ENCODE measurements at regions not wholly inside any gene's neighbourhood (a gene's known extent, or its start where the extent isn't known, plus 50 kb on each side); places are given as distances from the start of the nearest gene placed in this dataset.
"Not testable (repeated sequence)": the region's sequence is repeated elsewhere in the genome, so short reads cannot be mapped to it uniquely, and the experiment has no call there.

GRCh38 chr7:109476409-109476808 is 906.7 kb downstream of the DNAJB9 start:
- ATAC-seq (no peak), DNase-seq (no peak)
- H3K9me3 ChIP-seq, result no peaks in the 10 kb centered on the region
- H3K4me3 ChIP-seq, result no peak overlapping the region
- intact Hi-C loops (cut with DNase I), result no loop called here
- TF ChIP-seq, protein P1, sequence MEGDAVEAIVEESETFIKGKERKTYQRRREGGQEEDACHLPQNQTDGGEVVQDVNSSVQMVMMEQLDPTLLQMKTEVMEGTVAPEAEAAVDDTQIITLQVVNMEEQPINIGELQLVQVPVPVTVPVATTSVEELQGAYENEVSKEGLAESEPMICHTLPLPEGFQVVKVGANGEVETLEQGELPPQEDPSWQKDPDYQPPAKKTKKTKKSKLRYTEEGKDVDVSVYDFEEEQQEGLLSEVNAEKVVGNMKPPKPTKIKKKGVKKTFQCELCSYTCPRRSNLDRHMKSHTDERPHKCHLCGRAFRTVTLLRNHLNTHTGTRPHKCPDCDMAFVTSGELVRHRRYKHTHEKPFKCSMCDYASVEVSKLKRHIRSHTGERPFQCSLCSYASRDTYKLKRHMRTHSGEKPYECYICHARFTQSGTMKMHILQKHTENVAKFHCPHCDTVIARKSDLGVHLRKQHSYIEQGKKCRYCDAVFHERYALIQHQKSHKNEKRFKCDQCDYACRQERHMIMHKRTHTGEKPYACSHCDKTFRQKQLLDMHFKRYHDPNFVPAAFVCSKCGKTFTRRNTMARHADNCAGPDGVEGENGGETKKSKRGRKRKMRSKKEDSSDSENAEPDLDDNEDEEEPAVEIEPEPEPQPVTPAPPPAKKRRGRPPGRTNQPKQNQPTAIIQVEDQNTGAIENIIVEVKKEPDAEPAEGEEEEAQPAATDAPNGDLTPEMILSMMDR (IDR thresholded peaks at IDR 0.05), result no peak
- TF ChIP-seq POLR2A (IDR thresholded peaks at IDR 0.05), result no peak
- no peak overlapping the region for H3K27ac ChIP-seq
- no peaks in the 10 kb centered on the region for H3K36me3 ChIP-seq
- 58% methylated on average over 3 of the region's 3 CpGs for WGBS (ENCODE audit: insufficient coverage, low coverage, low lambda C conversion rate, missing lambda C conversion rate)
- H3K27me3 ChIP-seq, result no peaks in the 10 kb centered on the region
- no peaks in the 10 kb centered on the region for H3K4me1 ChIP-seq

- intact Hi-C loops (cut with DNase I), result no loop called here
- WGBS (ENCODE audit: insufficient coverage, low coverage, low lambda C conversion rate, missing lambda C conversion rate), result 29% methylated on average over 2 of the region's 2 CpGs
- no peak overlapping the region for H3K4me3 ChIP-seq
- no peak overlapping the region for H3K27ac ChIP-seq
- no peaks in the 10 kb centered on the region for H3K4me1 ChIP-seq
- no peak for ATAC-seq
- H3K27me3 ChIP-seq, result no peaks in the 10 kb centered on the region
- H3K9me3 ChIP-seq, result no peaks in the 10 kb centered on the region
- H3K36me3 ChIP-seq, result no peaks in the 10 kb centered on the region
- DNase-seq, result no peak
- TF ChIP-seq, protein P1 (IDR thresholded peaks at IDR 0.05), result no peak
- no peak for TF ChIP-seq POLR2A (IDR thresholded peaks at IDR 0.05)
Observed at GRCh38 chr7:109479388-109479787, 909.7 kb downstream of the DNAJB9 start.

DNA sequence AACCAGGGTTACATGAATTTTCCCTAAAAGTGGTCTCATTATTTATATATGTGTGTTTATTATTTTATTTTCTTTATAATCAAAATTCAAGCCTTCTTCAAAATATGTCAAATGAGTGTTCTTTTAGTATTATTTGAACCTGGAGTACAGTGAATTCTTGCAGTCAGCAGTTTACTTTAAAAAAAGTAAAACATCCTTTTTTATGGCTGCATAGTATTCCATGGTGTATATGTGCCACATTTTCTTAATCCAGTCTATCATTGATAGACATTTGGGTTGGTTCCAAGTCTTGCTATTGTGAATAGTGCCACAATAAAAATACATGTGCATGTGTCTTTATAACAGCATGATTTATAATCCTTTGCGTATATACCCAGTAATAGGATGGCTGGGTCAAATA is 920.9 kb downstream of the DNAJB9 start:
- WGBS (ENCODE audit: insufficient coverage, low coverage, low lambda C conversion rate, missing lambda C conversion rate), result 91% methylated on average over 1 of the region's 1 CpG
- H3K4me1 ChIP-seq; H3K4me3 ChIP-seq; H3K27ac ChIP-seq; H3K36me3 ChIP-seq; intact Hi-C loops (cut with DNase I); H3K9me3 ChIP-seq; DNase-seq; ATAC-seq; H3K27me3 ChIP-seq: not testable (repeated sequence)

DNA sequence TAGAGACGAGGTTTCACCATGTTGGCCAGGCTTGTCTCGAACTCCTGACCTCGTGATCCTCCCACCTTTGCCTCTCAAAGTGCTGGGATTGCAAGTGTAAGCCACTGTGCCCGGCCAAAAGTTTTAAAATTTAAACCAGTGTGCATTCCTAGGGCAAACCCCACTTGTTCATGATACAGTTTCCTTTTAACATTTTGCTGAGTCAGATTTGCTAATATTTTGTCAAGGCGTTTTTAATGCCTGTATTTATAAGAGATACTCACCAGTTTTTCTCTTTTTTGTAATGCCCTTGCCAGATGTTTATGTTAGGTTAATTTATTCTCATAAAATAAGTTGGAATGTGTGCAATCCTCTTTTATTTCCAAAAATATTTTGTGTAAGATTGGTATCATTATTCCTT is 927.4 kb downstream of the DNAJB9 start:
- ATAC-seq (no peak), DNase-seq (no peak)
- WGBS (ENCODE audit: insufficient coverage, low coverage, low lambda C conversion rate, missing lambda C conversion rate), result 39% methylated on average over 4 of the region's 5 CpGs
- Histone ChIP-seq H3K4me3 (no peak overlapping the region), H3K27me3 (no peaks in the 10 kb centered on the region), H3K27ac (no peak overlapping the region), H3K9me3 (no peaks in the 10 kb centered on the region), H3K36me3 (no peaks in the 10 kb centered on the region), H3K4me1 (no peaks in the 10 kb centered on the region)
- intact Hi-C loops (cut with DNase I), result no loop called here
- TF ChIP-seq, protein P1 (IDR thresholded peaks at IDR 0.05), result no peak
- TF ChIP-seq POLR2A (IDR thresholded peaks at IDR 0.05), result no peak

- intact Hi-C loops (cut with DNase I), result no loop called here
- DNase-seq, result no peak
- H3K27me3 ChIP-seq, result no peaks in the 10 kb centered on the region
- TF ChIP-seq, protein P1 (IDR thresholded peaks at IDR 0.05), result no peak
- no peak for TF ChIP-seq POLR2A (IDR thresholded peaks at IDR 0.05)
- H3K4me1 ChIP-seq, result no peaks in the 10 kb centered on the region
- no peak for ATAC-seq
- H3K4me3 ChIP-seq, result no peak overlapping the region
- H3K27ac ChIP-seq, result no peak overlapping the region
- no peaks in the 10 kb centered on the region for H3K9me3 ChIP-seq
- WGBS (ENCODE audit: insufficient coverage, low coverage, low lambda C conversion rate, missing lambda C conversion rate), result 60% methylated on average over 2 of the region's 2 CpGs
- H3K36me3 ChIP-seq, result no peaks in the 10 kb centered on the region
Observed at GRCh38 chr7:109498131-109498530, 928.5 kb downstream of the DNAJB9 start.

Data from right lobe of liver (tissue), 6 donors.